ENCODE measurements at regions not wholly inside any gene's neighbourhood (a gene's known extent, or its start where the extent isn't known, plus 50 kb on each side); places are given as distances from the start of the nearest gene placed in this dataset.

- TF ChIP-seq CTCF (conservative IDR thresholded peaks at IDR 0.05; ENCODE audit: low read depth in 2 of 2) (no peak), POLR2AphosphoS5 (IDR thresholded peaks at IDR 0.05; ENCODE audit: low read depth) (no peak), EZH2 (IDR thresholded peaks at IDR 0.05; ENCODE audit: low read depth, unreplicated experiment) (no peak), REST (IDR thresholded peaks at IDR 0.05; ENCODE audit: unreplicated experiment) (no peak), ETS1 (IDR thresholded peaks at IDR 0.05) (no peak)
Observed at GRCh38 chr5:112597831-112598230, 139.9 kb upstream of the APC start.

Measured in GM23338 (cell line).